GM21360 (cell line): ENCODE measurements at regions not wholly inside any gene's neighbourhood (a gene's known extent, or its start where the extent isn't known, plus 50 kb on each side); places are given as distances from the start of the nearest gene placed in this dataset.
"Not testable (repeated sequence)": the region's sequence is repeated elsewhere in the genome, so short reads cannot be mapped to it uniquely, and the experiment has no call there.

ENCODE experiments used
- ATAC-seq: cut with Tn5 transposase; IDR thresholded peaks from one replicate; pipeline ENCODE4 v1.9.1; 2021; ENCODE audit warnings: mild to moderate bottlenecking, moderate library complexity; ENCODE audit not compliant: unreplicated experiment

DNA sequence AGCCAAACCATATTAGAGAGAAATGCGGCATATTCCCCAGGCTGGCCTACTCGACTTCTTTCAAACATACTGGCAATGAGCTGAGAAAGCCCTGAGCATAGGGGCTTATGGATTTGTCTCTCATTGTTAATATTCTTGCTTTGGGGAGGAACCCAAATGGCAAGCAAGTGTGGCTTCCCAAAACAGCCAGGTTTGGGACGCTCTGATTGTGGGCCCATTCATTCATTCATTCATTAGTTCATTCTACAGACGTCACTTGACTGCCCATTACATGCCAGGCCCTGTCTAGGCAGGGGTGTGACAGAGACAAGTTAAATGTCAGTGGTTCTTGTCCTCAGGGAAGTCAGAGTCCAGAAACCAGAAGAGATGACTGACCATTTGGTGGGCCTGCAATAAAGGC is 77.4 kb upstream of the THBS1 start:
- ATAC-seq, result no peak

DNA sequence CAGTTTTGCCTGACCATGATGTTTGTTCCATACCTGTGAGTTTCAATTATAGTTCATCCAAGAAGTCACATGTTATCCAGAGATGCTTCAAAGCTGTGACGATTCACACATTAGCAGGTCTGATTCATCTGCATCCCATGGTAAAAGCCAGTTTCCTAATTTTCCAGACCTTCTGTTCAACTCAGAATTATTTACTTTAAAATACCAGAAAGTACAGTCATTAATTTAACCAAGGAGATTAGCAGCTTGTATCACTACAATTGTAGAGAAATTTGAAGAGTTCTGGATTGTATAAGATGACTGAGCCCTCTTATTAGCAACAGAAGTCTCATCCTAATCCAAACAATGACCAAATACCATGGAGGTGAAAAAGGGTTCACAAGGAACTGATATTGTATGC is 76.1 kb upstream of the THBS1 start:
- no peak for ATAC-seq

DNA sequence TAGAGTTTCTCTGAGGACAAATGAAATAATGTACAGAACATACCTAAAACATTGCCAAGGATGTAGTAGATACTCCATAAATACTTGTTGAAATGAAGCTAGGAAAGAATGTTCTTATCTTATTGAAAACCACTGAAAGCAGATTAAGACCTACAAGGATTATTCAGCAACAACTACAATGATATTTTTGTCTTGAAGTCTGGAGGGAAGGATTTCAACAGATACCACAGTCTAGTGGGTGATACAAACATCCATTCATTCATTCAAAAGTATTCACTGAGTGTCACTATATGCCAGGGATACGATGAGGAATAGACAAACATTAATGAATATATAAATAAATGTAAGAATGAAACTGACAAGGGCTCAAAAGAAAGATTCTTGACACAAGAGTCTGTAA is 74.7 kb upstream of the THBS1 start:
- no peak for ATAC-seq

DNA sequence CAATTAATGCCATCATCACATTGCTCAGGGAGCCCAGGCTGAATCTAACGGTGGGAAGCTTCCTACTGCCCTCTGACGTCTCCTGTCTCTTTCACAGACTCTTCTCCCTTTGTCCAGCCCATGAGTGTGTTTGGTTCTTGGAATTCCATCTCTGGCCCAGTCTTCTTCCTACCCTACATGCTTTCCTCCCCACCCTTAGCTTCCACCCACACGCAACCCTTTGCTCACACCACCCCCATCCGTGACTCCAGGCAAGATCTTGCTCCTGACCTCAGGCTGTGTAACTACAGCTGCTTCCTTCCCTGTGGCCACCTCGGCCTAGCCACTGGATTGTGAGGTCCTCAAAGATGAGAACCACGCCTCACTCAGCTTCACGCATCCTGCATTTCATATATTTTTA is 72.3 kb upstream of the THBS1 start:
- no peak for ATAC-seq

DNA sequence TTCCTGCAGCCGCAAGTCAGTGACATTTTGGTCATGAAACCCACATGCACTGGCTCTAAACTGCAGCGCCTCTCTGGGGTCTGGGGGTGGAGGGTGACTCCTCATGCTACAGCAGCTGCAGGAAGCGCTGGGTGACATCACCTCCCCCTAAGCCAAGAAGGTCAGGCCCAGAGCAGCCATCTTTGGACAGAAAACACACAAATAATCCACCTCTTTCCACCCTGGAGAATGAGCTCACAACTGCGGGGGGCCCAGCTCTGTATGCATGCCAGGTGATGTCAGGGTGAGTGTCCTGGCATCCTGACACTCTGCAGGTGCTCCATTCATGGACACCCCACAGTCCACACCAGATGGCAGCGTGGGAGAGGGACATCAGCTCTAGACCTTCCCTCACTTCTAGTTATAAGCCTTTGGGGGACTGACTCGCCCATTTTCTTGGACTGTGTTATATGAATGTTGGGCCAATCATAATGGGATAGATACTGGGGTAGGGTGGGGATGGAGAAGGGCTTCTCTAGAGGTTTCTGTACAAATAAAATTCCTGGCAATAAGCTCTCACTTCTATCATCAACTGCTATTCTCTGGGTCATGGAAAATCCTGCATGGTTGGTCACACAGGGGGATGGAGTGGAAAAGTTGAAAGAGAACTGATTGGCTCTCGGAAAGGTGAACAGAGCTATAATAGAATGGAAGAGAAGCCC is 70.7 kb upstream of the THBS1 start:
- no peak for ATAC-seq

DNA sequence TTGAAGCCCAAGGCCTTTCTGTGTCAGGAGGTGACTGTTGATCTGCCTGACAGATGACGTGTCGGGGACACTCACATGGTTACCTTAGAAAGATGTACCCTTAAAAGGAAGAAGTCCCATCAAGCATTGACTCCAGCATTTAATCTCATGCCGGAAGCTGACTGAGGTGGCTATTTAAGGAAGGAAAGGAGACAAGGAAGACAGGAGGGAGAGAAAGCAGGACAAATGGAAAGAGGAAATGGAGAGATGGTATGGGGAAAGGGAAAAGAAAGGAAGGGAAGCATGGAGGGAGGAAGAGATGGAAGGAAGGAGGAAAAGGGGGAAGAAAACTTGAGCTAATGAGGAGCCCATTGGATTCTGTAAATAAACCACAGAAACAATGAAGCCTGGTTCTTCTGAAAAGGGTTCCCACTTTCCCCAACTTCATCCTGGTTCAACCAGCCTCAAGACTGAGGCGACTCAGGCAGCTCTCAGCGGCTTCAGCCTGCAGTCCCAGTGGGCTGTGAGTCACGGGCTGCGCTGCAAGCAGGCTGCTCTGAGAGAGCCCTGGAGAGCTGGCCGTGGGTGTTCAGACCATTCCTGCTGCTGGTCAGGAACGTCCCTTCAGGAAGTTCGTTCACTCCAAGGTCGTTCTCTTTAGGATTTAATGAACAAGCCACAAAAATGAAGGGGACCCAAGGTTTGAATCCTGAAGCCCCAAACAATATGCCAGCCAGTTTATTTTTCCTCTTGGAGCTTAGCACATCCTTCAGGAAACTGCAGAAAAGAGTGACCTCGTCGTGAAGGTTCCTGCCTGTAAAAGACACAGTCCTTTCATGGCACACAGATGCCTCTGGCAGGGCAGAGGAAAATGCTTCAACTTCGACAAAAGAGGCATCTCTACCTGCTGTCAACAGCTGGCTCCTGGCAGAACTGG is 69.6 kb upstream of the THBS1 start:
- no peak for ATAC-seq

DNA sequence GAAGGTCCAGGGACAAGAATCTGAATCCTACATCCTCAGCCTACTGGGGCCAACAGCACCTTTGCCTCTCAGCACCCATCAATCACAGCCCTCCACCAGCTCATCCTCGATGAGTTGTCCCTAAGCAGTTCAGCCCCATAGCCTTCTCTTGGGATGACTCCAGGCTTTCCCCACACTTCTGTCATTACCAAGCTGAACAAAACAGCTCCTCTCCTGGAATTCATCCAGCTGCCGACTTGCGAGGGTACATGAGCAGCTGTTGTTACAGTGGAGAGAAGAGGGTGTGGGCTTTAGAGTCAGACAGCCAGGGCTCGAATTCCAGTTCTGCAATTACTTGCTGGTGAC is 69.0 kb upstream of the THBS1 start:
- no peak for ATAC-seq

DNA sequence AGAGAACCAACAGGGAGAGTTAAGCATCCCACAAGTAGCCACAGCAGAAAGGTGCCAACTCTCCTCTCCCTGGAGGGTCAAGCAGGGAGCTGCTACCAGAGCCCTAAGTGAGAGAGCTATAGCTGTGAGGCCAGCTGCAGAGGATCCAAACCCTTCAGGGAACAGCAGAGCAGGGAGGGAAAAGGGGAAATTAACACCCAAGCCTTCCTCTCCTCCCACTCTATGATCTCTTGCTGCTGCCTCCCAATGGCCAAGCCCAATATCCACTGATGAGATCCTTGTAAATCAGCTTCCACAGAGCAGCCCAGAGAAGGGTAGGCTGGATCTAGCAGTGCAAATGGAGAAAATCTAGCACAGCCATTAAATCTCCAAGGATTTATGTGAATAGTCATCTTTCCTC is 68.2 kb upstream of the THBS1 start:
- ATAC-seq, result no peak

DNA sequence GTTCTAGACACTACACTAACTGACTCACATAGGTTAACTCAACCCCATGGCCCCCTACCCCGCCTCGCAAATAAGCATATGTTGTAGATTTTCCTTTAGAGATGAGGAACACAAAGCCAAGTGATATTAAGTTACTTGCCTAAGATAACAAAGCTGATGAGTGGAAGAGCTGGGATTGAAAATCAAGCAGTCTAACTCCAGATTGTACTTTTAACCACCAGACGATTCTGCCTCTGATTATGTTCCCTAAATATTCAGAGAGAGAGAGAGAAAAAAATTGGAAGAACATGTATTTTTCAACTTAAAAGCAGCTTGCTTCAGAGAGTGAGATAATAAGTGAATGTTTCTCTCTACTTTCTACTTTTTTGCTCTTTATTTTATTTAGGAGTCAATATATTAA is 66.9 kb upstream of the THBS1 start:
- ATAC-seq, result no peak

DNA sequence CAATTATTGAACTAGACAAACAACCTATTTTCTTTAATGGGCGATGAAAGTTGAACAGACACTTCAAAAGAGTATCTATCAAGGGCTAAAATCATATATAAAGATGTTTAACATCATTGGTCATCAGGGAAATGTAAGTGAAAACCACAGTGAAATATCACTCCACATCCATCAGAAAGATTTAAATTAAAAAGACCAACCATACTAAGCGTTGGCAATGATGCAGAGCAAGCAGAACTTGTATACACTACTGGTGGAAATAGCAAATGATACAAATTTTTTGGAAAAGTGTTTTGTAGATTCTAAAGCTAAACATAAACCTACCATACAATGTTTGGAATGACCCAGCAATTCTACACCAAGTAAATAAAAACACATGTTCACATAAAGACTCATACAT is 65.9 kb upstream of the THBS1 start:
- no peak for ATAC-seq

DNA sequence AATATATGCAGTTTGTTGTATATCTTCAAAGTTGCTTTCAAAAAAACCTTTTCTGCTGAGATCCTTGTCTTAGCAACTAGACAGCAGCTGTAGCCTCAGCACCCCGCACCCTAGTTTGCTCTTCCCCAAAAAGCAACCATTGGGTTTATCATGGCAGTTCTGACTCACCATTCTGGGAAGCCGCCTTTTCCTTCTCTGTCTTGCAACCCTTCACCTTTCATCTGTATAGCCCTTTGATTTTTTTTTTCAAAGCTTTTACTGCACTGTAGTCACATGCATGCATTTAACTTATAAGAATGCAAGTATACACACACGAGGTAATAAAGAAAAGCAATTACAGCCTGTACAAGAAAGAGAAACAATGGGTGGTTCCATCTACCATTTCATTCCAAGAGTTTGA is 65.1 kb upstream of the THBS1 start:
- ATAC-seq, result no peak

DNA sequence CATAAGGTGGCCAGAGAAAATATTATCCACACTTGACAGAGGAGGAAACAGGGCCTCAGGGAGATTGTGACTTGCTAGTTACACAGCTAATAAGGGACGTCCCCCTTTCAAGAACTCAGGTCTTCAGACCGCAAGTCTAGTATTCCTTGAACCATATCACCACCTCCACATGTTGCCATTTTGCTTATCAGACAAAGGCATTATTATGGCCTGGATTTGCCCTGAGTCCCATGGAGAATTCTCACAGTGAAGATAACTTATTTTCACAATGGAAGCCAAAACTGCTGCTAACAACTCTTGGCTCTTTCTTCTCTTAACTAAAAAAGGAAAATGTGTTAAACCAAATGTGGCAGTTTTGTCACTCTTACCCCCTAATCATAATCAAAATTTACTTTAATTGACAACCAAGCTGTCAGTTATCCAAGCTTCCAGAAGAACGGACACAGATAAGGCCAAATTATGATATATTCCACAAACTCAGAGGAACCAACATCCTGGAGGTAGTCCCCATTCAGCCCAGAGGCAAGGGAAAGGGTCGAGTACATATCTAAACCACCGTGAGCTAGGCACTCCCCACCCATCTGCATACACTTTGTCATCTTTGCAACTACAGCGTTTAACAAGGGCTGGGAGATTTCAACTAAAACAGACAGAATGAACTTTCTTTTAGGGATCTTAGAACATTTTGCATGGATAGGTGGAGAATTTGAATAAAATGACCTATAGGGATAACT is 63.6 kb upstream of the THBS1 start:
- ATAC-seq, result no peak

DNA sequence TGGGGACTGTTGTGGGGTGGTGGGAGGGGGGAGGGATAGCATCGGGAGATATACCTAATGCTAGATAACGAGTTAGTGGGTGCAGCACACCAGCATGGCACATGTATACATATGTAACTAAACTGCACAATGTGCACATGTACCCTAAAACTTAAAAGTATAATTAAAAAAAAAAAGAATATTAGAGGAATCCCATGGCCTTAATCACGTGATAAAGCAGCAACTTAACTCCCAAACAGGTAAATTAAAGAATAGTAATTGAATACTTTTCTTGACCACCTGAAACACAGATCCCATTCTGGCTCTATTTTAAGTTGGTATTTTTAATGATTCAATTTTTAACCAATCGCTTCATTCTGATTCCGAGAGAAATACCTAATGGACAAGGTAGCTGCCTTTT is 56.9 kb upstream of the THBS1 start:
- ATAC-seq, result not testable (repeated sequence)

DNA sequence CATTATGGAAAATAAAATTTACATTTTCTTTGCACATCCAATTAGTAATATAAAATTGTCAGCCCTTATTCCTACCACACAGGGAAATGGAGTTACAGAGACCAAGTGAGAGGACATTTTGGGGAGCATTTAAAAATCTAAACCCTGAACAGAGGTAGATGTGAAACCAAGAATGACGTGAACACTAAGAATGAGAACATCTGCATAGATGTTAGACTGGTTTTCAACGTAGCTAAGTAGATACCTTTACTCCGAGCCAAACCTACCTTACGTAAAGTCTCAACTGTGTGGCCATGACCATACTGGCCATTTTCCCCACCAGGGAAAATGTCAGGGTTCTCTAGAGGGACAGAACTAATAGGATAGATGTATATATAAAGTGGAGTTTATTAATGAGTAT is 51.4 kb upstream of the THBS1 start:
- no peak for ATAC-seq

DNA sequence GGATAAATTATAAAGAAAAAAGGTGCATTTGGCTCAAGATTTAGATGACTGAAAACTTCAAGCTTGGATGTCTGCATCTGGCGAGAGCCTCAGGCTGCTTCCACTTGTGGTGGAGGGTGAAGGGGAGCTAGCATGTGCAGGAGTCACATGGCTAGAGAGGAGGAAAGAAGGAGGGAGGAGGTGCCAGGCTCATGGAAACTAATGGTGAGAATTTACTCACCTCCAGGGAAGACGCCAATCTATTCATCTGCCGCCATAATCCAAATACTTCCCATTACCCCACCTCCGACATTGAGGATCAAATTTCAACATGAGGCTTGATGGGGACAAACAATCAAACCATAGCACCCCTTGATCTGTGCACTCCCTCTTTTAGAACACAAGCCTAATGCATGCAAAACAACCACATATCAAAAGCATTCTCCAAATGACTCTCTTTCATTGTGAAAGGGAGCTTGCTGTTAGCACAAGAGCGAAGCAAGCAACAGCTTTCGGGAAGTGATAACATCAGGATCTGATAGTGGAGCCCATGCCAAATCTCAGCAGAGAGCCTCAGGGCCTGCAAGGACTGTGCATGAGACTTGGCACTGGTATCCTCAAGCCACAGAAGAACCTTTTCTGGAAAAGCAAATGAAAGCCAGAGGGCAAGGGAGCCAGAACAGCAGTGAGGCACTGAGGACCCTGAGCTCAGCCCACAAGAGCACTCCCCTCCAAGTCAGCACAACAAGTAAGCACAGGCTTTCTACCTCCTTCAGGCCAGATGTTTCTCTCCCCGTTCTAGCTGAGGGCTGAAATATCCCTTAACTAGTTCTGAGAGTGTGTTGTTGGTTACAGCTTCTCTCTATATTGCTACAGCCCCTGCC is 50.2 kb upstream of the THBS1 start:
- no peak for ATAC-seq
